T-helper 2 cell (primary cell): ENCODE measurements at regions not wholly inside any gene's neighbourhood (a gene's known extent, or its start where the extent isn't known, plus 50 kb on each side); places are given as distances from the start of the nearest gene placed in this dataset.
A peak's percentile ranks its signal among the peaks of the same experiment; 100 is the strongest.

ENCODE experiments used
- DNase-seq, 5 experiments: peaks; one replicate each; pipeline versions ENCODE4 v3.0.0 to v3.0.0-alpha.2; 2012 to 2022

DNA sequence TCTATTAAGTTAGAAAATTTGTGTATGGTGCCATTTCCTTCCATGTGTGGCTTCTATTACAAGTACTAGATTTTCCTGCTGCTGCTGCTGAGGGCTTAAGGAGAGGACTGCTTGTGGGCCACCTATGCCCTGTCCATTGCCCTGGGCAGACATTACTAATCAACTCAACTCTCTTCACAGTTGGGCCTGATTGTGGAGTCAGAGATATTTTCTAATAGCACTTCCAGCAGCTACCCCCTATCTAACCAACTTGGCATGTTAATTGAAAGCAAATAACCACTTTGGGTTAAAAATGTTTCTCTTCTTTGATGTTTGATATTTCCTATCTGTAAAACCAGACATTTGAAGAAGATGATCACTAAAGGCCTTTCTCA lies 242.0 kb downstream of the EDEM1 start:
- DNase-seq: no peak

- no peak for DNase-seq
These were observed 243.2 kb downstream of the EDEM1 start for GRCh38 chr3:5430701-5431100.

GRCh38 chr3:5431146-5431545 lies 243.6 kb downstream of the EDEM1 start:
- no peak for DNase-seq

- no peak for DNase-seq
These were observed 244.4 kb downstream of the EDEM1 start for GRCh38 chr3:5431811-5432378.

DNA sequence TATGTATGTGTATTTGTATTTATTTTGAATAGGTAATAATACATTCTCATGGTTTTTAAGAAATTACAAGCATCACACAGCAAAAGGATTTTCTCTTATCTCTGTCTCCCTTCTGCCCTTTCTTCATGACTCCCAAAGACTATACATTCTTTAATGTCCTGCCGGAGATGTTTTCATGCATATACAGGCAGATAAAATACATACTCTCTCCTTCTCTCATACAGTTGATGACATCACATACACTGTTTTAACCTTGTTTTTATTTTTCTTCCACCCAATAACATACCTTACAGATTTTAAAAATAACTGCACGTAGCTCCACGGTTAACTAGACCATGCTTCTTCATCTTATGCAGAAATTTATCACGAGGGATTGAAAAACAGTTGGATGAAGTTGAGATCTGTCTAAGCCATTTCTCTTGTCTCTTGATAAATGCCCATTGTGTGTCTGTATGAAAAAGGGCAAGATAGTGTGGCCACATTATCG lies 249.8 kb downstream of the EDEM1 start:
- DNase-seq: no peak

GRCh38 chr3:5437783-5438323 lies 250.3 kb downstream of the EDEM1 start:
- no peak for DNase-seq

- no peak for DNase-seq
These were observed 253.9 kb downstream of the EDEM1 start for GRCh38 chr3:5441401-5441800.

- no peak for DNase-seq
These were observed 254.7 kb downstream of the EDEM1 start for GRCh38 chr3:5442106-5442785.

DNA sequence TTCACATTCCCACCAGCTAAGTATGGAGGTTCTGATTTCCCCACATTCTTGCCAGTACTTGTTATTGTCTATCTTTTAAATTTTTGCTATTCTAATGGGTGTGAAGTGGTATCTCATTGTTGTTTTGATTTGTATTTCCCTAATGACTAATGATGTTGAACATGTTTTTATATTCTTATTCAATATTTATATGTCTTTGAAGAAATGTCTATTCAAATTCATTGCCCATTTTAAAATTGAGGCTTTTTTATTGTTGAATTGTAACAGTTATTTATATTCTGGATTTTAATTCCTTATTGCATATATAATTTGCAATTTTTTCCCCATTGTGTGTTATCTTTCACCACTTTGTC lies 255.3 kb downstream of the EDEM1 start:
- DNase-seq: no peak

DNA sequence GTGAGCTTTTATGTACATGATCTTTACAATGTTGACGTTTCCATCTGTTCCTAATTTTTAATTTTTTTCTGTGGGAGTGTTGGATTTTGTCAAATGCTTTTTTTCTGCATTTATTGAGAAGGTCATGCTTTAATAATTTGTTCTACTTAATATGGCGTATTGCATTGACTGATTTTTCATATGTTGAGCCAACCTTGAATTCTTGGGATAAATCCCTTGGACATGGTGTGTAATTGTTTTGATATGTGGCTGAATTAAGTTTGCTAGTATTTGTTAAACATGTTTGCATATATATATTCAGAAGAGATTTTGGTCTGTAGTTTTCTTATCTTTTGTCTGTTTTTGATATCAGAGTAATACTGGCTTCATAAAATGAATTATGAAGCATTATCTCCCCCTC lies 256.7 kb downstream of the EDEM1 start:
- DNase-seq: no peak

- no peak for DNase-seq
These were observed 258.2 kb downstream of the EDEM1 start for GRCh38 chr3:5445676-5446201.

DNA sequence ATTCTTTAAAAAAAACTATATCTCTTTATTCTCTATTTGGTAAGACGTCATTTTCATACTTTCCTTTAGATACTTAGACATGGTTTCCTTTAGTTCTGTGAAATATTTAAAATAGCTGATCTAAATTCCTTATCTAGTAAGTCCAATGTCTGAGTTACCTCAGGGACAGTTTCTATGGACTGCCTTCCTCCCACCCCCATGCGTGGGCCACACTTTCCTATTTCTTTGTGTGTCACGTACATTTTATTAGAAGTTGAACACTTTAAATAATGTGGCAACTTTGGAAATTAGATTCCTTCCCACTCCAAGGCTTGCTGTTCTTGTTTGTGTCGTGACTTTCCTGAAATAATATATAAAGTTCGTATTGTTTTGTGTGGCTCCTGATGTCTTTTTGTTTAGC lies 260.7 kb downstream of the EDEM1 start:
- DNase-seq: no peak

GRCh38 chr3:5448816-5449215 lies 261.3 kb downstream of the EDEM1 start:
- no peak for DNase-seq

DNA sequence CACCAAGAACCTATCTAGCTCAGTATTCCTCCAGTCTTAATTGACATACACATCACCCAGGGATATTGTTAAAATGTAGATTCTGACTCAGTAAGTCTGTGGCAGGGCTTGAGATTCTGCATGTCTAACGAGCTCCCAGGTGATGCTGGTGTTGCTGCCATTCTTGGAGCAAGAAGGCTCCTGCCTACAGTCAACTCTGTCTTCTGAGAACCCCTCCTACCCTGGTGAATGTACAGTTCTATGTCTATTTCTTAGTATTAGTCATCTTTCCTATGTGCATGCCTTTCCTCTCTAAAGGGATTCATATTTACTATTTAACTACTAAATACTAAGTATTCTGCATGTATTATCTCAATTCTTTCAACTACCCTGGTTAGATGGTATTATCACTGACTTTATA lies 268.7 kb downstream of the EDEM1 start:
- peak in 1 of 5 experiments; percentile 5 for DNase-seq

DNA sequence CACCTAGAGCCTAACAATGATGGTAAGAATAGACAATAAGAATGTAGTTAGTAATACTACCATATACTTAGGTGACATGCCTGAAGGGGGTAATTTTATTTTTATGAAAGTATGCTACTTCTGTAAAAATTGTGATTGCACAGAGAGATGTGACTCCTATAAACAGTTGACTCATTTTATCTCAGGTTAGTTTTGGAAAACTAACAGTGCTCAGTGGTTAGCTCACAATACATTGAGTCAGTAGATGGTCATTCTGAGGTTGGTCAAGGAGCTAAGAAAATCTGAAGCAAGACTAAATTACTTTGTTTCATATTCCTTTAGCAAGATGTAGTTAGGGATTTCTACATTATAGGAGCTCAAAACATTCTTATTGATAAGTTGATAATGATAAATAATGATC lies 271.0 kb downstream of the EDEM1 start:
- no peak for DNase-seq

DNA sequence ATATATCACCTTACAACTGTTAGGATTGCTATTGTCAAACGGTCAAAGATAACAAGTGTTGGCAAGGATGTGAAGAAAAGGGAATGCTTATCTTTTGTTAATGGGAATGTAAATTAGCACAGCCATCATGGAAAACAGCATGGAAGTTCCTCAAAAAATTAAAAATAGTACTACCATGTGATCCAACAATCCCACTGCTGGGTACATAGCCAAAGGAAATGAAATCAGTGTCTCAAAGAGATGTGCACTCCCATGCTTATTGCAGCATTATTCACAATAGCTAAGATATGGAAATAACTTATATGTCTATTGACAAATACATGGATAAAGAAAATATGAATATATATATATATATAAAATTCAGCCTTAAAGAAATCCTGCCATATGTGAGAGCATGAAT lies 274.6 kb downstream of the EDEM1 start:
- DNase-seq: no peak

DNA sequence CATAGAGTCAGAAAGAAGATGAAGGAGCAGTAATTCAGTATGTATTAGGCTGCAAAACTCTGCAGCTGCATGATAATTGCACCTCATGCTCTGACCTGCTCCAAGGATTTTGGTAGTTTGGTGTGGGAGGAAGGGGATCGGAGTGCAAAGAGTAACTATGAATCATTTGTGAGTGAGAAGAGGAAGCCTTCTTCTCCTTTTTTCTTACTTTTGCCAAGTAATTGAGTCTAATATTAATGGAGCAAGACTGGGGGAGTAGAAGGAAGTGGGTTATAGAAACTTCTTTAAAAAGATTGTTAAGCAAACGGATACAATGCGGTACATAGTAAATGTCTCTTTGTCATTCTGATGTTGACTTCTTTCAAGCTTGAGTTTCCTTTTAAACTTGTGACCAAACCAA lies 276.5 kb downstream of the EDEM1 start:
- no peak for DNase-seq

GRCh38 chr3:5464649-5465048 lies 277.1 kb downstream of the EDEM1 start:
- DNase-seq: no peak

DNA sequence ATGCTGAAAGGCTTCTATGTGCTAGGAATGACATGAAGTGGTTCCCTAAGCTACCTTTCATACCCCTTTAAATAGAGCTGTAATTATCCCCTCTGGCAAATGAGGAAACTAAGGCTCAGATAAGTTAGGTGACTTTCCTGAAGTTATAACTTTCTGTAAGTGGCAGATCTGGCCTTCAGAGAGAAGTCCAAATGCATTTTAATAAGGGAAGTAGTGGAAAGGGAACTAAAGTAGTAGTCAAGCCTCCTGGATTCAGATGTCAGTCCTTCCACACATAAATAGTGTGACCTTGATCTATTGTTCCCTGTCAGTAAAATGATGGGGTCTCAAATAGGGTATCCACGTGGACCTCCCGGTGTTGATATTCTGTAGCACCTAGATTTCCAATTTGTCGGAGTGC lies 277.7 kb downstream of the EDEM1 start:
- no peak for DNase-seq

DNA sequence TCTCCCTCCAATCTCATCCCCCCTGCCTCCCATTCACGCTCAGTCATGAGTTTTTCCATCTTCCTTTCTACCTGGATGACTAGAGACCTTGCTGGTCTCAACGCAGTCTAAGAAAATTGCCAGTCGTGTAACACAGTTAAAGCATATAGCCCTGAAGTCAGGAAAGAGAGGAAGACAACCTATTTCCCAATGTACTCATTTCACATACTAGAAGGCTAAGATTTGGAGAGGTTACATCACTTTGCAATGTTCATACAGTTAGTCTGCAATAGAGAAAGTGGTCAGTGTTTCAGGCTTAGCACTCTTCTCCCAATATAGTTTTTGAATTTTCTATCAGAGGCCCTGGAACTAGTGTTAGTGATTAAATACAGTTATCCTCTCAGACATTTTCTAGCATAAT lies 278.6 kb downstream of the EDEM1 start:
- DNase-seq: no peak

DNA sequence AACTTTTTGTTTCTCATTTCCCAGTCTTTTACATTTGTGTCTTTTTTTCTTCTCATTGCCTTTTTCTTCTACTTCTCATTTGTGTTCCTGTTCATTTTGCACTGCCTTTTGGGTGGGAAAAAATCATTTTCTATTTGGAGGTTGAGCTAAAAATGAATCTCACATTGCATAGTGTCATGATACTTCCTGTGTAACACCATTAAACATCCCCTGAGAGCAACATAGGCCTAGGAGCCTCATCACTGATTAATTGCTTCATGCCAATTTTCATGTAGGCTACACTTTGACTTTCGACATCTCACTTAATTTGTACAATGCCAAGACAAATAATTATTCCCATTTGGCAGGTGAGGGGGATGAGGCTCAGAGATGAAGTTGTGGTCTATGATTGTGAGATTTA lies 279.2 kb downstream of the EDEM1 start:
- DNase-seq: no peak

- DNase-seq: no peak
These were observed 286.0 kb downstream of the EDEM1 start for GRCh38 chr3:5473471-5473870.

GRCh38 chr3:5476403-5476802 lies 288.9 kb downstream of the EDEM1 start:
- no peak for DNase-seq

GRCh38 chr3:5479229-5479799 lies 291.8 kb downstream of the EDEM1 start:
- DNase-seq: no peak
